CD4-positive, alpha-beta T cell (primary cell): ENCODE measurements at regions not wholly inside any gene's neighbourhood (a gene's known extent, or its start where the extent isn't known, plus 50 kb on each side); places are given as distances from the start of the nearest gene placed in this dataset.

ENCODE experiments used
- ATAC-seq: fragments of 200-7000 bp; cut with Tn5 transposase; one replicate; pipeline ENCODE4 v1.10.0; 2022; ENCODE audit warnings: mild to moderate bottlenecking; ENCODE audit not compliant: poor library complexity
- CTCF ChIA-PET: fragments of 350-600 bp; sonication (Branson Sonifier 250); formaldehyde crosslinking; loops from one replicate; lab custom pipeline; 2021; ENCODE audit warnings: antibody characterized with exemption, inconsistent platforms; lab: Charles Lee
- POLR2A ChIA-PET: fragments of 350-600 bp; sonication (Branson Sonifier 250); formaldehyde crosslinking; loops from one replicate; lab custom pipeline; 2021; ENCODE audit warnings: antibody characterized with exemption, inconsistent platforms; lab: Charles Lee
- DNase-seq, 14 experiments: peaks; one replicate each; pipeline ENCODE4 v3.0.0-alpha.2; 2013 to 2020; ENCODE audit warnings: mixed read lengths in 2 of 14
- H3K27ac ChIP-seq, 2 donors: one replicate each; pipeline versions ENCODE4 v1.5.1 to v1.7.0; 2013; ENCODE audit warnings: low read length in 2 of 2, low read depth in 1 of 2, mild to moderate bottlenecking in 1 of 2
- H3K27me3 ChIP-seq, 2 experiments: 1 replicate in 1 of 2; 2 replicates in 1 of 2; pipeline versions ENCODE4 v1.6.1 to v1.7.0; 2013; ENCODE audit warnings: low read length in 2 of 2, control low read depth in 1 of 2, mild to moderate bottlenecking in 1 of 2, moderate library complexity in 1 of 2; ENCODE audit not compliant: insufficient read depth in 2 of 2, control insufficient read depth in 1 of 2
- H3K36me3 ChIP-seq: one replicate; pipeline ENCODE4 v1.6.1; 2013; ENCODE audit warnings: low read length, control low read depth; ENCODE audit not compliant: insufficient read depth
- H3K4me1 ChIP-seq: one replicate; pipeline ENCODE4 v1.6.1; 2013; ENCODE audit warnings: low read length, control low read depth; ENCODE audit not compliant: insufficient read depth
- H3K4me3 ChIP-seq: one replicate; pipeline ENCODE4 v1.5.1; 2013; ENCODE audit warnings: mild to moderate bottlenecking, low read length, moderate library complexity
- H3K9me3 ChIP-seq, 2 experiments: 1 replicate in 1 of 2; 2 replicates in 1 of 2; pipeline versions ENCODE4 v1.6.1 to v1.7.0; 2013; ENCODE audit warnings: low read length in 2 of 2, mild to moderate bottlenecking in 2 of 2, control low read depth in 1 of 2, moderate library complexity in 1 of 2; ENCODE audit not compliant: control insufficient read depth in 1 of 2, insufficient read depth in 1 of 2
- H3K27ac Mint-ChIP-seq: one replicate; pipeline ENCODE4 v1.8.0; 2020; ENCODE audit warnings: mixed read lengths
- H3K27me3 Mint-ChIP-seq: one replicate; pipeline ENCODE4 v1.8.0; 2021; ENCODE audit warnings: mixed read lengths
- H3K36me3 Mint-ChIP-seq: one replicate; pipeline ENCODE4 v1.8.0; 2021; ENCODE audit warnings: low read depth, mixed read lengths
- H3K4me1 Mint-ChIP-seq: one replicate; pipeline ENCODE4 v1.8.0; 2021; ENCODE audit warnings: low read depth, mixed read lengths
- H3K4me3 Mint-ChIP-seq: one replicate; pipeline ENCODE4 v1.8.0; 2020; ENCODE audit warnings: mild to moderate bottlenecking, mixed read lengths
- H3K9me3 Mint-ChIP-seq: one replicate; pipeline ENCODE4 v1.8.0; 2020; ENCODE audit warnings: mixed read lengths
- intact Hi-C, 2 experiments: fragments of 100-400 bp; cut with DNase I in 1 of 2; cut with micrococcal nuclease in 1 of 2; formaldehyde crosslinking; loops; one replicate each; pipeline versions ENCODE4 v1.15.1 to v1.9.0; 2023 to 2025; cut with DNase I, micrococcal nuclease
- TF ChIP-seq, protein P1 (sequence below): fragments of 200-600 bp; IDR thresholded peaks from one replicate; pipeline ENCODE4 v1.8.0; 2022; ENCODE audit warnings: antibody characterized with exemption, mild to moderate bottlenecking

DNA sequence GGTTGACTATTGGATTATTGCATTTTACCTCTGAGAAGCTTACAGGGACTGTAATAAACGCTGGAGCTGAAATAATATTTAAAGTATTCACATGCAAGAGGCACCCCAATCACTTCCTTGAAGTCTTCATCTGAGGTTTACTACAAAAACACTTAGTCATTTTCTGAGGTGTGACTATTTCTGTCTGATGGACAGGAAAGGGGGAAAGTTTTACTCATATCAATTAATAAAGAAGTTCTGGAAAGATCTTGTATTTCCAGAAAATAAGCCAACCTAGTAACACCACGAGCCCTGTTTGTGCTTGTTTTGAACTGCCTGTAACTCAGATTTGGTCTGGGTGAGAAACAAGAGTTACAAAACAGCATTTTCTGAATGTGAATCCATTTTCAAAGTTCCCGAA lies 63.9 kb upstream of the PRKCQ start:
- peaks cover 26% of the 10 kb centered on the region for H3K4me1 Mint-ChIP-seq
- intact Hi-C loops = no loop called here
- H3K27me3 Mint-ChIP-seq = no peaks in the 10 kb centered on the region
- no peaks in the 10 kb centered on the region for H3K9me3 Mint-ChIP-seq
- H3K9me3 ChIP-seq = no peaks in the 10 kb centered on the region
- CTCF ChIA-PET = interaction anchor here (1.0 kb wide), 1 partner anchor 63 kb away, joined by 5 read pairs; the partner anchor contains the start of gene PRKCQ
- DNase-seq = peak in 1 of 14 experiments; percentile 32
- no peak overlapping the region for H3K4me3 Mint-ChIP-seq
- H3K27ac ChIP-seq = no peak overlapping the region
- no peaks in the 10 kb centered on the region for H3K27me3 ChIP-seq
- no peak overlapping the region for H3K27ac Mint-ChIP-seq
- POLR2A ChIA-PET = interaction anchor here (0.6 kb wide), 1 partner anchor 8 kb away, joined by 4 read pairs; no protein-coding TSS in a partner anchor
- no peaks in the 10 kb centered on the region for H3K36me3 ChIP-seq
- TF ChIP-seq, protein P1, sequence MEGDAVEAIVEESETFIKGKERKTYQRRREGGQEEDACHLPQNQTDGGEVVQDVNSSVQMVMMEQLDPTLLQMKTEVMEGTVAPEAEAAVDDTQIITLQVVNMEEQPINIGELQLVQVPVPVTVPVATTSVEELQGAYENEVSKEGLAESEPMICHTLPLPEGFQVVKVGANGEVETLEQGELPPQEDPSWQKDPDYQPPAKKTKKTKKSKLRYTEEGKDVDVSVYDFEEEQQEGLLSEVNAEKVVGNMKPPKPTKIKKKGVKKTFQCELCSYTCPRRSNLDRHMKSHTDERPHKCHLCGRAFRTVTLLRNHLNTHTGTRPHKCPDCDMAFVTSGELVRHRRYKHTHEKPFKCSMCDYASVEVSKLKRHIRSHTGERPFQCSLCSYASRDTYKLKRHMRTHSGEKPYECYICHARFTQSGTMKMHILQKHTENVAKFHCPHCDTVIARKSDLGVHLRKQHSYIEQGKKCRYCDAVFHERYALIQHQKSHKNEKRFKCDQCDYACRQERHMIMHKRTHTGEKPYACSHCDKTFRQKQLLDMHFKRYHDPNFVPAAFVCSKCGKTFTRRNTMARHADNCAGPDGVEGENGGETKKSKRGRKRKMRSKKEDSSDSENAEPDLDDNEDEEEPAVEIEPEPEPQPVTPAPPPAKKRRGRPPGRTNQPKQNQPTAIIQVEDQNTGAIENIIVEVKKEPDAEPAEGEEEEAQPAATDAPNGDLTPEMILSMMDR = no peak
- no peak overlapping the region for H3K4me3 ChIP-seq
- ATAC-seq = no peak
- H3K4me1 ChIP-seq = peaks cover 22% of the 10 kb centered on the region
- no peaks in the 10 kb centered on the region for H3K36me3 Mint-ChIP-seq

DNA sequence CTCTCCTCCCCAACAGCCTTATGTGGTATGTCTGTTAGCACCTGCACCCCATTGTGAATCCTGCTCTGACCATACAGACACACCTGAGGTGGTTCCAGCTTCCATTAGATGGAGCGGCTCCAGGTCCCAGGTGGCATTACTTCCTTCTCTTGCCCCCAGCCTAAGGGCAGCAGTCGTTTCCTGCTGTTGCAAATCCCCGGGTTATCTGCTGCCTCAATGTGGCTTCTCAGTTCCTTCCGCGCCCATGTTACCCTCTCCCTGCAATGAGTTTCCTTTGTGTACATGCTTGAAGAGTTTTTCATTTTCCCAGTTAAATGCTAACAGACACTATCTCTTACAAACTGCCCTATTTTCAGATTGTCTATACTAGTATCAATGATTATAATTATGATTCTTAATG lies 62.8 kb upstream of the PRKCQ start:
- Mint-ChIP-seq H3K36me3 (no peaks in the 10 kb centered on the region), H3K9me3 (no peaks in the 10 kb centered on the region), H3K4me3 (no peak overlapping the region), H3K27me3 (no peaks in the 10 kb centered on the region), H3K27ac (no peak overlapping the region), H3K4me1 (peaks cover 22% of the 10 kb centered on the region)
- H3K4me1 ChIP-seq = peaks cover 19% of the 10 kb centered on the region
- no peaks in the 10 kb centered on the region for H3K27me3 ChIP-seq
- POLR2A ChIA-PET = interaction anchor here (1.0 kb wide), 1 partner anchor 64 kb away, joined by 3 read pairs; no protein-coding TSS in a partner anchor
- DNase-seq (peak in 2 of 14 experiments; percentile 28 to 30), ATAC-seq (no peak)
- H3K27ac ChIP-seq = no peak overlapping the region
- intact Hi-C loops = no loop called here
- TF ChIP-seq, protein P1 = no peak
- H3K4me3 ChIP-seq = no peak overlapping the region
- CTCF ChIA-PET = interaction anchor here (1.0 kb wide), 1 partner anchor 62 kb away, joined by 5 read pairs; the partner anchor contains the start of gene PRKCQ
- no peaks in the 10 kb centered on the region for H3K9me3 ChIP-seq
- H3K36me3 ChIP-seq = no peaks in the 10 kb centered on the region

DNA sequence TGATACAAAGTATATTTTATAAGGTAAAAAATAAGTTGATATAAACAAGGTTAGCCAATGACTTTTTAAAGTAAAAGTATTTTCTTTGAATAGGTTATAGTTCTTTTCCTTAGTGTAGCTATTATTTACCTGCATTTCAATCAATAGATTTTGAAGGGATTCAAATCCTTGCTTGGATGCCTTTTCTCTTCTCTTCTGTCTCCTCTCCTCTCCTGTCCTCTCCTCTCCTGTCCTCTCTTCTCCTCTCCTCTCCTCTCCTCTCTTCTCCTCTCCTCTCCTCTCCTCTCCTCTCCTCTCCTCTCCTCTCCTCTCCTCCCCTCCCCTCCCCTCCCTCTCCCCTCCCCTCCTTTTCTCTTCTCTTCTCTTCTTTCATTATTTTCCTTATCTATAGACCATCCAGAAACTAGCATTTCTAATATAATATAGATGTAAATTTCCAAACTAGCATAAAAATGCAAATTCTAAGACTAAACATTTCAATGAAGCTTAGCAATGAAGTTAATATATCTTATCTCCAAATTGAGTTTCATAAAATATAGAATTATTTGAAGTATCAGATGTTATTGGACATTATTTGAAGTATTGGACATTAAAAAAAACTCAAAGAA lies 60.5 kb upstream of the PRKCQ start:
- POLR2A ChIA-PET = no interaction called here
- intact Hi-C loops = no loop called here
- no peaks in the 10 kb centered on the region for H3K36me3 Mint-ChIP-seq
- DNase-seq = no peak
- CTCF ChIA-PET = no interaction called here
- H3K27me3 Mint-ChIP-seq = no peaks in the 10 kb centered on the region
- H3K27ac Mint-ChIP-seq = no peak overlapping the region
- Histone ChIP-seq H3K4me1 (peaks cover 15% of the 10 kb centered on the region), H3K36me3 (no peaks in the 10 kb centered on the region), H3K4me3 (no peak overlapping the region), H3K9me3 (no peaks in the 10 kb centered on the region), H3K27me3 (no peaks in the 10 kb centered on the region), H3K27ac (no peak overlapping the region)
- TF ChIP-seq, protein P1 = no peak
- no peaks in the 10 kb centered on the region for H3K9me3 Mint-ChIP-seq
- H3K4me3 Mint-ChIP-seq = no peak overlapping the region
- ATAC-seq = no peak
- peaks cover 39% of the 10 kb centered on the region for H3K4me1 Mint-ChIP-seq
